HepG2 (cell line): ENCODE measurements at regions not wholly inside any gene's neighbourhood (a gene's known extent, or its start where the extent isn't known, plus 50 kb on each side); places are given as distances from the start of the nearest gene placed in this dataset.

Experiments used
- CTCF ChIP-seq: sonication (generic); formaldehyde crosslinking; IDR thresholded peaks from 2 replicates; pipeline ENCODE4 v1.5.0; 2020; ENCODE audit warnings: mild to moderate bottlenecking, missing genetic modification reagents, moderate library complexity
- FOXO1 ChIP-seq: sonication (generic); formaldehyde crosslinking; IDR thresholded peaks from 2 replicates; pipeline ENCODE4 v1.4.0; 2020; ENCODE audit warnings: missing genetic modification reagents
- GATAD1 ChIP-seq: IDR thresholded peaks from 2 replicates; pipeline ENCODE4 v1.6.1; 2016; ENCODE audit warnings: missing genetic modification reagents, missing compliant biosample characterization
- RXRA ChIP-seq: sonication (generic); formaldehyde crosslinking; IDR thresholded peaks from 2 replicates; pipeline ENCODE4 v1.5.1; 2020; ENCODE audit warnings: missing genetic modification reagents
- SMC3 ChIP-seq: IDR thresholded peaks from 2 replicates; pipeline ENCODE4 v1.6.1; 2011; ENCODE audit warnings: low read length, improper control_type of control experiment
- ZFX ChIP-seq: sonication (generic); formaldehyde crosslinking; IDR thresholded peaks from 2 replicates; pipeline ENCODE4 v1.4.0; 2020; ENCODE audit warnings: mild to moderate bottlenecking, low read depth, missing genetic modification reagents, moderate library complexity

DNA sequence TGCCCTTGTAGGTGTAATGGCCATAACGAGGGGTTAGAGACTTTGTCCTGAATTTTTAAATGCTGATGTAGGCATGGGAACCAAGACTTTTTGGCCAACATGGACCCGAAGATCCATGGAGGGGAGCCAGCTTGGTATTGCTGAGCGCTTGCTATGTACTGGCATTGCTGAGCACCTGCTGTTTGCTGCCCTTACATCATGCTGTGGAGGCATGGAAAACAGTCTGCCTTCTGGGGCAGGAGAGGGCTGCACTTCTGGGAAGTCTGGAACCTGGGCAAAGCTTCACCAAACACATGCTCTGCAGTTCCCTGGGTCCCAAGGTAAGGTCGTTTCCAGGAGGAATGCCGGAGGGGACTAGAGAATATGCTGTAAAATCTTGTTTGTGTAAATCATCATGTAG lies 86.3 kb upstream of the CNIH3 start:
- no peak for TF ChIP-seq RXRA (CRISPR knock-in tag)
- TF ChIP-seq ZFX (CRISPR knock-in tag), result no peak
- TF ChIP-seq CTCF (CRISPR knock-in tag), result no peak
- TF ChIP-seq GATAD1 (CRISPR knock-in tag), result no peak
- no peak for TF ChIP-seq FOXO1 (CRISPR knock-in tag)
- no peak for TF ChIP-seq SMC3
